ENCODE measurements at regions not wholly inside any gene's neighbourhood (a gene's known extent, or its start where the extent isn't known, plus 50 kb on each side); places are given as distances from the start of the nearest gene placed in this dataset.
"Not testable (repeated sequence)": the region's sequence is repeated elsewhere in the genome, so short reads cannot be mapped to it uniquely, and the experiment has no call there.

GRCh38 chr10:2547606-2548005 lies 519.7 kb upstream of the PFKP start:
- intact Hi-C loops (cut with DNase I) = no loop called here

GRCh38 chr10:2546894-2547293 lies 520.5 kb upstream of the PFKP start:
- H3K4me1 ChIP-seq; H3K36me3 ChIP-seq; DNase-seq; intact Hi-C loops (cut with DNase I); ATAC-seq; H3K27me3 ChIP-seq; H3K27ac ChIP-seq; H3K4me3 ChIP-seq; H3K9me3 ChIP-seq: not testable (repeated sequence)

More at GRCh38 chr10:2547606-2548005, 519.7 kb upstream of the PFKP start:
- Histone ChIP-seq H3K36me3 (no peaks in the 10 kb centered on the region), H3K9me3 (no peaks in the 10 kb centered on the region), H3K4me3 (no peak overlapping the region), H3K27ac (no peak overlapping the region), H3K4me1 (no peaks in the 10 kb centered on the region), H3K27me3 (no peaks in the 10 kb centered on the region)
- no peak for DNase-seq
- TF ChIP-seq CTCF (IDR thresholded peaks at IDR 0.05) = no peak
- no peak for ATAC-seq

GRCh38 chr10:2543974-2544373 lies 523.4 kb upstream of the PFKP start:
- no peaks in the 10 kb centered on the region for H3K9me3 ChIP-seq
- H3K27ac ChIP-seq = no peak overlapping the region
- no peak for TF ChIP-seq CTCF (IDR thresholded peaks at IDR 0.05)
- no peaks in the 10 kb centered on the region for H3K4me1 ChIP-seq
- DNase-seq (no peak), ATAC-seq (no peak)
- no peaks in the 10 kb centered on the region for H3K36me3 ChIP-seq
- no peaks in the 10 kb centered on the region for H3K27me3 ChIP-seq
- intact Hi-C loops (cut with DNase I) = no loop called here
- no peak overlapping the region for H3K4me3 ChIP-seq

- no peak overlapping the region for H3K4me3 ChIP-seq
- intact Hi-C loops (cut with DNase I) = no loop called here
- no peaks in the 10 kb centered on the region for H3K36me3 ChIP-seq
- DNase-seq (no peak), ATAC-seq (no peak)
- H3K27me3 ChIP-seq = no peaks in the 10 kb centered on the region
- no peaks in the 10 kb centered on the region for H3K9me3 ChIP-seq
- no peaks in the 10 kb centered on the region for H3K4me1 ChIP-seq
- TF ChIP-seq CTCF (IDR thresholded peaks at IDR 0.05) = no peak
- no peak overlapping the region for H3K27ac ChIP-seq
These were observed 524.0 kb upstream of the PFKP start for GRCh38 chr10:2543142-2543886.

GRCh38 chr10:2541176-2541575 lies 526.2 kb upstream of the PFKP start:
- no peak for ATAC-seq
- H3K36me3 ChIP-seq = no peaks in the 10 kb centered on the region
- H3K27ac ChIP-seq = no peak overlapping the region
- H3K27me3 ChIP-seq = no peaks in the 10 kb centered on the region
- H3K4me3 ChIP-seq = no peak overlapping the region
- H3K4me1 ChIP-seq = no peaks in the 10 kb centered on the region
- intact Hi-C loops (cut with DNase I) = no loop called here
- no peak for TF ChIP-seq CTCF (IDR thresholded peaks at IDR 0.05)
- H3K9me3 ChIP-seq = no peaks in the 10 kb centered on the region
- DNase-seq = no peak

GRCh38 chr10:2529945-2530344 lies 537.4 kb upstream of the PFKP start:
- H3K4me1 ChIP-seq = no peaks in the 10 kb centered on the region
- H3K4me3 ChIP-seq = no peak overlapping the region
- no peak for ATAC-seq
- no peaks in the 10 kb centered on the region for H3K36me3 ChIP-seq
- no peaks in the 10 kb centered on the region for H3K9me3 ChIP-seq
- intact Hi-C loops (cut with DNase I) = no loop called here
- H3K27ac ChIP-seq = no peak overlapping the region
- no peaks in the 10 kb centered on the region for H3K27me3 ChIP-seq
- no peak for DNase-seq
- no peak for TF ChIP-seq CTCF (IDR thresholded peaks at IDR 0.05)
